Lung (tissue), 11 donors: ENCODE measurements at regions not wholly inside any gene's neighbourhood (a gene's known extent, or its start where the extent isn't known, plus 50 kb on each side); places are given as distances from the start of the nearest gene placed in this dataset.
"Not testable (repeated sequence)": the region's sequence is repeated elsewhere in the genome, so short reads cannot be mapped to it uniquely, and the experiment has no call there.

Source experiments
- ATAC-seq: fragments of 200-7000 bp; cut with Tn5 transposase; one replicate; pipeline ENCODE4 v1.9.1; 2020; ENCODE audit warnings: moderate number of reproducible peaks; ENCODE audit not compliant: insufficient read depth, low FRiP score
- DNase-seq, 3 donors: peaks; one replicate each; pipeline ENCODE4 v3.0.0-alpha.2; 2013 to 2017
- H3K27ac ChIP-seq, 2 donors: one replicate each; pipeline ENCODE4 v1.5.1; 2013; ENCODE audit warnings: mild to moderate bottlenecking in 2 of 2, moderate library complexity in 2 of 2, control low read depth in 1 of 2, inconsistent platforms in 1 of 2, low read depth in 1 of 2, low read length in 1 of 2
- H3K27me3 ChIP-seq, 3 donors: one replicate each; pipeline ENCODE4 v1.5.1; 2013; ENCODE audit warnings: low read length in 2 of 3; ENCODE audit not compliant: control insufficient read depth in 3 of 3, insufficient read depth in 3 of 3
- H3K36me3 ChIP-seq, 4 donors: one replicate each; pipeline ENCODE4 v1.5.1; 2013; ENCODE audit warnings: low read length in 4 of 4, mild to moderate bottlenecking in 1 of 4, moderate library complexity in 1 of 4; ENCODE audit not compliant: control insufficient read depth in 4 of 4, insufficient read depth in 4 of 4
- H3K4me1 ChIP-seq, 5 donors: one replicate each; pipeline ENCODE4 v1.5.1; 2013; ENCODE audit warnings: low read length in 5 of 5, mild to moderate bottlenecking in 2 of 5, moderate library complexity in 1 of 5; ENCODE audit not compliant: control insufficient read depth in 5 of 5, insufficient read depth in 5 of 5
- H3K4me3 ChIP-seq: one replicate; pipeline ENCODE4 v1.5.1; 2013; ENCODE audit warnings: mild to moderate bottlenecking, control low read depth, moderate library complexity
- H3K9ac ChIP-seq, 2 donors: one replicate each; pipeline ENCODE4 v1.5.1; 2013; ENCODE audit warnings: low read length in 2 of 2, control low read depth in 1 of 2; ENCODE audit not compliant: insufficient read depth in 1 of 2
- H3K9me3 ChIP-seq, 4 donors: one replicate each; pipeline ENCODE4 v1.5.1; 2013; ENCODE audit warnings: low read length in 3 of 4, mild to moderate bottlenecking in 1 of 4, moderate library complexity in 1 of 4; ENCODE audit not compliant: control insufficient read depth in 4 of 4, insufficient read depth in 3 of 4
- CTCF ChIP-seq: IDR thresholded peaks from 2 replicates; pipeline ENCODE4 v1.5.1; 2012; ENCODE audit warnings: mild to moderate bottlenecking; ENCODE audit errors: control extremely low read depth, extremely low read depth
- WGBS, 2 donors: extraction: QIAGEN DNeasy Blood & Tissue Kit; methylation state at CpG; one replicate each; pipeline ENCODE4 v1.1.7; 2013; 5-methylcytosine and 5-hydroxymethylcytosine counted together
- donor health status: control.
- donor health status: control.
- donor health status: Bipolar disorder and iron deficiency.
- donor health status: healthy.
- donor health status: DM: yes; HTN: yes; CAD: no.

- not testable (repeated sequence) for H3K4me3 ChIP-seq, H3K4me1 ChIP-seq, H3K27me3 ChIP-seq, H3K9ac ChIP-seq, DNase-seq, ATAC-seq, H3K36me3 ChIP-seq, H3K27ac ChIP-seq
- WGBS, 2 donors, result 83 to 86% methylated on average over 32 of the region's 32 CpGs
- peaks cover 0 to 32% (median 10%) of the 10 kb centered on the region in 4 donors for H3K9me3 ChIP-seq
Observed at GRCh38 chr22:11620921-11621762, 3906.8 kb upstream of the OR11H1 start.

GRCh38 chr22:11622774-11623173 lies 3905.2 kb upstream of the OR11H1 start:
- not testable (repeated sequence) for H3K27ac ChIP-seq, H3K27me3 ChIP-seq, H3K4me3 ChIP-seq, DNase-seq, H3K9ac ChIP-seq, ATAC-seq, H3K36me3 ChIP-seq, H3K4me1 ChIP-seq
- peaks cover 0 to 34% (median 13%) of the 10 kb centered on the region in 4 donors for H3K9me3 ChIP-seq
- 85 to 88% methylated on average over 9 of the region's 9 CpGs for WGBS, 2 donors

GRCh38 chr22:11625711-11626421 lies 3902.1 kb upstream of the OR11H1 start:
- not testable (repeated sequence) for H3K36me3 ChIP-seq, ATAC-seq, H3K4me1 ChIP-seq, H3K9ac ChIP-seq, H3K27ac ChIP-seq, H3K27me3 ChIP-seq, DNase-seq, H3K4me3 ChIP-seq
- H3K9me3 ChIP-seq, result peaks cover 0 to 49% (median 11%) of the 10 kb centered on the region in 4 donors
- 84 to 86% methylated on average over 30 of the region's 30 CpGs for WGBS, 2 donors

GRCh38 chr22:11626422-11626773 lies 3901.6 kb upstream of the OR11H1 start:
- Histone ChIP-seq H3K36me3 (no peaks in the 10 kb centered on the region), H3K4me1 (no peaks in the 10 kb centered on the region), H3K4me3 (no peak overlapping the region), H3K9me3 (peaks cover 0 to 48% (median 10%) of the 10 kb centered on the region in 4 donors), H3K27me3 (no peaks in the 10 kb centered on the region), H3K9ac (no peak overlapping the region), H3K27ac (no peak overlapping the region)
- 87 to 94% methylated on average over 3 of the region's 3 CpGs for WGBS, 2 donors
- ATAC-seq (no peak), DNase-seq (no peak)
- no peak for TF ChIP-seq CTCF

GRCh38 chr22:11627036-11627435 lies 3901.0 kb upstream of the OR11H1 start:
- not testable (repeated sequence) for H3K9ac ChIP-seq, ATAC-seq, H3K4me3 ChIP-seq, H3K4me1 ChIP-seq, H3K27ac ChIP-seq, H3K27me3 ChIP-seq, DNase-seq, H3K36me3 ChIP-seq
- 92 to 95% methylated on average over 20 of the region's 20 CpGs for WGBS, 2 donors
- peaks cover 0 to 45% (median 9%) of the 10 kb centered on the region in 4 donors for H3K9me3 ChIP-seq
